ENCODE measurements at regions not wholly inside any gene's neighbourhood (a gene's known extent, or its start where the extent isn't known, plus 50 kb on each side); places are given as distances from the start of the nearest gene placed in this dataset.

GRCh38 chr14:29045237-29045636, 278.6 kb downstream of the FOXG1 start:
- TF ChIP-seq CTCF (IDR thresholded peaks at IDR 0.05; ENCODE audit: low read length, missing control alignments), result no peak
- DNase-seq (ENCODE audit: low read depth), result no peak
- H3K4me3 ChIP-seq (replicated peaks; ENCODE audit: low read depth, low read length), result no peak overlapping the region

DNA sequence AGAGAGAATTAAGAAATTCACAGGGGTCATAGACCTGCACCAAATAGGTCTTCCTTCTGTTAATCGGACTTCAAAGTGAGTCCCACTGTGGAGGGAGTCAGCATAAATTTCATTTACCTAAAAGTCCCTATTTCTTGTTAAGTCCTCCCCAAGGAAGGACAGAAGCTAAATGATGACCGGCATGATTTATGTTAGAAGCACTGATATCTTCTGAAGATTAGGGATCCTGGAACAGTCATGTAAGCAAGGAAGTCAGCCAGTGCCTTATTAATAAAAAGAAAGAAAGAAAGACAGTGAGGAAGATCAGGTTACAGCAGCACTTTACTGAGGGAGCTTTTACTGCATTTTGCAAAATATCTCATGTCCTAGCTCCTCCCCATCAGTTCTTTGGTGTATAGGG, 287.5 kb downstream of the FOXG1 start:
- no peak for TF ChIP-seq CTCF (IDR thresholded peaks at IDR 0.05; ENCODE audit: low read length, missing control alignments)
- DNase-seq (ENCODE audit: low read depth), result no peak
- no peak overlapping the region for H3K4me3 ChIP-seq (replicated peaks; ENCODE audit: low read depth, low read length)

- no peak for TF ChIP-seq CTCF (IDR thresholded peaks at IDR 0.05; ENCODE audit: low read length, missing control alignments)
- no peak overlapping the region for H3K4me3 ChIP-seq (replicated peaks; ENCODE audit: low read depth, low read length)
- no peak for DNase-seq (ENCODE audit: low read depth)
These were observed 289.5 kb downstream of the FOXG1 start for GRCh38 chr14:29056041-29056566.

DNA sequence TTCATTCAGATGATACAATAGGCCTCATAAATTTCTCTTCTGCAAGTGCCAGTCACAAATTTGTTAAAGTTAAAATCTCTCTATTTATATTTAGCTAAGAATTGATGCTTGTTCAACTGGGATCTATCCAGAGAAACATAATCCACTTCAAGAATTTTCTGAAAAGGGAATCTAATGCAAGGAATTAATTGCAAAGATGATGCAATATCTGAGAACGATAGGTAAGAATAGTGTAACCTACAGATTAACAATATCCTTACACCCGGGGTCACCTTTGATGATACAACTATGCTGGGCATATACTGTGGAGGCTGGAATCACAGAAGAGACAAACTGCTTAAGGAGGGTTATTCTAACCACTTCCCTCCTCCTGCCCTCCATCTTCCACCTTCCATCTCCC, 295.1 kb downstream of the FOXG1 start:
- no peak for DNase-seq (ENCODE audit: low read depth)
- no peak for TF ChIP-seq CTCF (IDR thresholded peaks at IDR 0.05; ENCODE audit: low read length, missing control alignments)
- H3K4me3 ChIP-seq (replicated peaks; ENCODE audit: low read depth, low read length), result no peak overlapping the region

DNA sequence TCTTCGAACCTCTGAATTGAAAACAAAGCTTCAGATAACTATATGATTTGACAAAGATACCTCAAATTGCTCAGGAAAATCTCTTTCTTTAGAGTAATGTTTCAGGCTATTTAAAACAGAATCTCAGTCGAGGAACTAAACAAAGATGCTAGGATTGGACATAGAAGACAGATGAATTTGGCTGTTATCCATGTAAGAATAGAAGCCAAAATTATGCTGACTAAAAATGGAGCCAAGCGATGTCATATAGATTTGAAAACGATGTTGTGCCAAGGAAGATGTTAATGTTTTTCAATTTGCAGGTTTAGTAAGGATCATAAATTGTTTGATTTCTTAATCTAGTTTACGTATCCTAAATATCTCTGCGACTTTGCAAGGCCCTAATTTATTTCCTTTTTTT, 295.9 kb downstream of the FOXG1 start:
- TF ChIP-seq CTCF (IDR thresholded peaks at IDR 0.05; ENCODE audit: low read length, missing control alignments), result no peak
- DNase-seq (ENCODE audit: low read depth), result no peak
- no peak overlapping the region for H3K4me3 ChIP-seq (replicated peaks; ENCODE audit: low read depth, low read length)

DNA sequence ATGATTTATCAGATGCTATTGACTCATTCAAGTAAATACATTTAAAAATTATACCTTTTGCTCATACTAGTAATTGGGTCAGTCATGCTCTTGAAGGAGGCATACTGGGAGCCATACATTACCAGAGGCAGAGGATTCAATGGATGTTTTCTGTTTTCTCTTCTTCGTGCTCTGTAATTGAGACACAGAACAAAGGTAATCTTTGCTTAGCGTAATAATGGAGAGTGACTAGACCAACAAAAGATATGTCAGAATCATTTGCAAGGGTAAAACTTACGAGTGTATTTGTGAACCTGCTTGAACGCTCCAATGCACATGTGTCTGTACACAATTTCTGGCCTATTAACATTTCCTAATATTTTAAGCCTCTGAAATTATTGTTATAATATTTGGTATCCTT, 296.4 kb downstream of the FOXG1 start:
- no peak for TF ChIP-seq CTCF (IDR thresholded peaks at IDR 0.05; ENCODE audit: low read length, missing control alignments)
- no peak for DNase-seq (ENCODE audit: low read depth)
- H3K4me3 ChIP-seq (replicated peaks; ENCODE audit: low read depth, low read length), result no peak overlapping the region

DNA sequence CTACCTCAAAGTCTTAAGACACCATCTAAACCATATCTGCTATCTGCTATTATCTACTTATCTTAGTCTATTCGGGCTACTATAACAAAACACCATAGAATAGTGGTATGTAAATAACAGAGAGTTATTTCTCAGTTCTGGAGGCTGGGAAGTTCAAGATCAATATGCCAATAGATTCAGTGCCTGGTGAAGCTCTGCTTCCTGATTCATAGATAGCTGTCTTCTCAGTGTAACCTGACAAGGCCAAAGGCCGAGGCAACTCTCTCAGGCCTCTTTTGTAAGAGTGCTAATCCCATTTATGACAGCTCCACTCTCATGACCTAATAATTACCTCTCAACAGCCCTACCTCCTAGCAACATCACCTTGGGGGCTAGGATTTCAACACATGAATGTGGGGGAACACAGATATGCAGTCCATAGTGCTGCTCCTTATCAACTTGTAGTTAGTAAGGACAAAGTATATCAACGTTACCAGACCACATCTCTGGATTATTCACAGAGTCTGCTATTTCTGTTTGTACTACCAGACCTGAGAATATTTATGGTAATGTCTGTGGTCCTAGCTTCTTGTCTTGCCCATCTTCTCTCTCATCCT, 297.8 kb downstream of the FOXG1 start:
- no peak for DNase-seq (ENCODE audit: low read depth)
- H3K4me3 ChIP-seq (replicated peaks; ENCODE audit: low read depth, low read length), result no peak overlapping the region
- TF ChIP-seq CTCF (IDR thresholded peaks at IDR 0.05; ENCODE audit: low read length, missing control alignments), result no peak

Measured in fibroblast of pulmonary artery (primary cell).